Testis (tissue), 2 donors: ENCODE measurements at regions not wholly inside any gene's neighbourhood (a gene's known extent, or its start where the extent isn't known, plus 50 kb on each side); places are given as distances from the start of the nearest gene placed in this dataset.

ENCODE experiments used
- POLR2A ChIP-seq: fragments of 450-650 bp; IDR thresholded peaks from one replicate; pipeline ENCODE4 v1.6.1; 2017; ENCODE audit warnings: antibody characterized with exemption, mild to moderate bottlenecking, moderate library complexity
- TF ChIP-seq, protein P1 (sequence below), 3 experiments: fragments of 450-650 bp in 2 of 3; fragments of 200-600 bp in 1 of 3; sonication (generic) in 1 of 3; IDR thresholded peaks; one replicate each; pipeline ENCODE4 v1.5.1; 2016 to 2019; ENCODE audit warnings: antibody characterized with exemption in 3 of 3, mild to moderate bottlenecking in 2 of 3, moderate library complexity in 1 of 3

GRCh38 chr9:106637486-106637885 is 225.5 kb upstream of the ZNF462 start:
- TF ChIP-seq, protein P1, sequence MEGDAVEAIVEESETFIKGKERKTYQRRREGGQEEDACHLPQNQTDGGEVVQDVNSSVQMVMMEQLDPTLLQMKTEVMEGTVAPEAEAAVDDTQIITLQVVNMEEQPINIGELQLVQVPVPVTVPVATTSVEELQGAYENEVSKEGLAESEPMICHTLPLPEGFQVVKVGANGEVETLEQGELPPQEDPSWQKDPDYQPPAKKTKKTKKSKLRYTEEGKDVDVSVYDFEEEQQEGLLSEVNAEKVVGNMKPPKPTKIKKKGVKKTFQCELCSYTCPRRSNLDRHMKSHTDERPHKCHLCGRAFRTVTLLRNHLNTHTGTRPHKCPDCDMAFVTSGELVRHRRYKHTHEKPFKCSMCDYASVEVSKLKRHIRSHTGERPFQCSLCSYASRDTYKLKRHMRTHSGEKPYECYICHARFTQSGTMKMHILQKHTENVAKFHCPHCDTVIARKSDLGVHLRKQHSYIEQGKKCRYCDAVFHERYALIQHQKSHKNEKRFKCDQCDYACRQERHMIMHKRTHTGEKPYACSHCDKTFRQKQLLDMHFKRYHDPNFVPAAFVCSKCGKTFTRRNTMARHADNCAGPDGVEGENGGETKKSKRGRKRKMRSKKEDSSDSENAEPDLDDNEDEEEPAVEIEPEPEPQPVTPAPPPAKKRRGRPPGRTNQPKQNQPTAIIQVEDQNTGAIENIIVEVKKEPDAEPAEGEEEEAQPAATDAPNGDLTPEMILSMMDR (IDR thresholded peaks at IDR 0.05) = no peak
- no peak for TF ChIP-seq POLR2A
